GM12864 (cell line): ENCODE measurements at regions not wholly inside any gene's neighbourhood (a gene's known extent, or its start where the extent isn't known, plus 50 kb on each side); places are given as distances from the start of the nearest gene placed in this dataset.

Experiments
- DNase-seq: peaks from one replicate; pipeline ENCODE4 v3.0.0-alpha.2; 2011; ENCODE audit warnings: low read depth
- H3K4me3 ChIP-seq: 2 replicates; pipeline ENCODE4 v1.5.1; 2011; ENCODE audit warnings: mild to moderate bottlenecking, low read depth, low read length, control low read depth
- CTCF ChIP-seq: IDR thresholded peaks from 2 replicates; pipeline ENCODE4 v1.5.1; 2011; ENCODE audit warnings: low read depth, mild to moderate bottlenecking, moderate library complexity, low read length, control low read depth, inconsistent platforms; ENCODE audit errors: missing control alignments

- TF ChIP-seq CTCF = no peak
- no peak overlapping the region for H3K4me3 ChIP-seq
- DNase-seq = no peak
Measured at GRCh38 chr3:76698136-76698706, 341.7 kb upstream of the ROBO2 start.

- H3K4me3 ChIP-seq = no peak overlapping the region
- no peak for TF ChIP-seq CTCF
- DNase-seq = no peak
Measured at GRCh38 chr3:76699846-76700245, 340.1 kb upstream of the ROBO2 start.

DNA sequence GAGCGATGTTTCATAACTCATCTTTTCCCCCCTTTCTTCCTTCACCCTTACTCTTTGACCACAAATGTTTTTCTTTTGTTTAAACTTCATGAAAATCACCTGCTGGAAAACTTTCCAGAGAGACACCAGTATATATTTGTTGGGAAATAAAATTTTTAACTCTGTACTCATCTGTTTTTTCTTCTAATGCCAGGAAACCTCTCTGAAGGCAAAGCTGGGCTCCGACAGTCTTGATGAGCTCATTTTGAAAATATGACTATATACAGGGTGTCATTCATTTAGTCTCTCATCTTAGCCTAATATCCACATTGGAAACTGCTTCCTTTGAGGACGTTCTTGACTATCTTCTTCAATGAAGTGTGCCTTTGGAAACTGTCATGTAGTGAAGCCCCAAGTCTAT, 339.6 kb upstream of the ROBO2 start:
- TF ChIP-seq CTCF = no peak
- no peak overlapping the region for H3K4me3 ChIP-seq
- no peak for DNase-seq

- DNase-seq = no peak
- TF ChIP-seq CTCF = no peak
- no peak overlapping the region for H3K4me3 ChIP-seq
Measured at GRCh38 chr3:76702676-76703075, 337.2 kb upstream of the ROBO2 start.

GRCh38 chr3:76715426-76715825, 324.5 kb upstream of the ROBO2 start:
- no peak overlapping the region for H3K4me3 ChIP-seq
- no peak for DNase-seq
- TF ChIP-seq CTCF = no peak

GRCh38 chr3:76723366-76723765, 316.5 kb upstream of the ROBO2 start:
- TF ChIP-seq CTCF = no peak
- DNase-seq = no peak
- no peak overlapping the region for H3K4me3 ChIP-seq

- no peak overlapping the region for H3K4me3 ChIP-seq
- DNase-seq = no peak
- TF ChIP-seq CTCF = no peak
Measured at GRCh38 chr3:76724075-76724474, 315.8 kb upstream of the ROBO2 start.
